Adrenal gland (tissue), 5 donors: ENCODE measurements at regions not wholly inside any gene's neighbourhood (a gene's known extent, or its start where the extent isn't known, plus 50 kb on each side); places are given as distances from the start of the nearest gene placed in this dataset.

Experiments used
- CTCF ChIP-seq, 6 experiments: fragments of 450-650 bp in 4 of 6; fragments of 200-600 bp in 2 of 6; sonication (generic) in 1 of 6; IDR thresholded peaks; 1 replicate in 5 of 6; 2 replicates in 1 of 6; pipeline versions ENCODE4 v1.5.1 to v1.8.0; 2016 to 2021; ENCODE audit warnings: antibody characterized with exemption in 6 of 6, mild to moderate bottlenecking in 2 of 6, moderate library complexity in 1 of 6
- POLR2A ChIP-seq, 2 donors: fragments of 450-650 bp; IDR thresholded peaks; one replicate each; pipeline ENCODE4 v1.6.1; 2017; ENCODE audit warnings: antibody characterized with exemption in 2 of 2, mild to moderate bottlenecking in 2 of 2, moderate library complexity in 1 of 2
- donor health status: DM: no; HTN: no; CAD: no.

GRCh38 chr3:165696496-165696895 is 140.7 kb downstream of the BCHE start:
- TF ChIP-seq CTCF (IDR thresholded peaks at IDR 0.05) (no peak), POLR2A (IDR thresholded peaks at IDR 0.05) (no peak)
